ENCODE measurements at regions not wholly inside any gene's neighbourhood (a gene's known extent, or its start where the extent isn't known, plus 50 kb on each side); places are given as distances from the start of the nearest gene placed in this dataset.

GRCh38 chr5:68099327-68099726 is 116.2 kb upstream of the PIK3R1 start (continued):
- no peak for TF ChIP-seq ZBTB33 (IDR thresholded peaks at IDR 0.05; ENCODE audit: borderline replicate concordance, low read depth)
- no peak for TF ChIP-seq USF1 (IDR thresholded peaks at IDR 0.05; ENCODE audit: borderline replicate concordance, low read depth)

GRCh38 chr5:68093455-68094159 is 121.9 kb upstream of the PIK3R1 start:
- H3K4me3 ChIP-seq (ENCODE audit: low read depth in 2 of 2, low read length in 1 of 2): no peak overlapping the region
- DNase-seq: no peak
- no peaks in the 10 kb centered on the region for H3K27me3 ChIP-seq (ENCODE audit: insufficient read depth)
- H3K27ac ChIP-seq (ENCODE audit: low read depth in 2 of 2, low read length in 1 of 2): no peak overlapping the region
- no peaks in the 10 kb centered on the region for H4K20me1 ChIP-seq (ENCODE audit: insufficient read depth)
- H3K4me2 ChIP-seq: no peak overlapping the region
- no peaks in the 10 kb centered on the region for H3K9me3 ChIP-seq
- H3K79me2 ChIP-seq (ENCODE audit: insufficient read depth): no peaks in the 10 kb centered on the region
- H2AFZ ChIP-seq (ENCODE audit: low read depth): no peak overlapping the region
- ChIA-PET POLR2A (no interaction called here), CTCF (interaction anchor here (1.6 kb wide), 1 partner anchor 30 kb away, joined by 4 read pairs; no protein-coding TSS in a partner anchor)
- no peak for TF ChIP-seq CHD2 (IDR thresholded peaks at IDR 0.05; ENCODE audit: low read length, partially characterized antibody)
- TF ChIP-seq SMC3 (IDR thresholded peaks at IDR 0.05; ENCODE audit: low read depth, low read length): no peak
- no peak for TF ChIP-seq REST (IDR thresholded peaks at IDR 0.05; ENCODE audit: low read depth, low read length)
- TF ChIP-seq NRF1 (IDR thresholded peaks at IDR 0.05; ENCODE audit: low read depth, low read length): no peak
- TF ChIP-seq RCOR1 (IDR thresholded peaks at IDR 0.05; ENCODE audit: low read length): no peak
- no peak for TF ChIP-seq MXI1 (IDR thresholded peaks at IDR 0.05; ENCODE audit: low read depth, low read length)
- no peak for TF ChIP-seq FOXM1 (IDR thresholded peaks at IDR 0.05; ENCODE audit: low read depth)
- no peak for TF ChIP-seq RXRA (IDR thresholded peaks at IDR 0.05; ENCODE audit: borderline replicate concordance, low read depth)
- no peak for TF ChIP-seq EZH2phosphoT487 (IDR thresholded peaks at IDR 0.05; ENCODE audit: borderline replicate concordance, low read depth)
- no peak for TF ChIP-seq PBX3 (IDR thresholded peaks at IDR 0.05)
- TF ChIP-seq MAX (IDR thresholded peaks at IDR 0.05; ENCODE audit: low read depth): no peak
- no peak for TF ChIP-seq RAD21 (IDR thresholded peaks at IDR 0.05; ENCODE audit: low read length)
- no peak for TF ChIP-seq GATA2 (CRISPR knock-in tag; IDR thresholded peaks at IDR 0.05)
- no peak for TF ChIP-seq IRF3 (IDR thresholded peaks at IDR 0.05; ENCODE audit: low read depth, low read length)
- no peak for TF ChIP-seq TEAD4 (IDR thresholded peaks at IDR 0.05; ENCODE audit: borderline replicate concordance, insufficient read depth)
- no peaks in the 10 kb centered on the region for H3K9me2 ChIP-seq
- 66% methylated on average over 3 of the region's 3 CpGs for WGBS (ENCODE audit: low lambda C conversion rate)
- no peaks in the 10 kb centered on the region for H3K36me3 ChIP-seq (replicated peaks in 1 of 2; ENCODE audit: control insufficient read depth in 1 of 2, insufficient read depth in 2 of 2, low read length in 1 of 2)
- H3K4me1 ChIP-seq (ENCODE audit: control insufficient read depth in 1 of 2, insufficient read depth in 2 of 2, low read depth in 1 of 2, low read length in 1 of 2): no peaks in the 10 kb centered on the region
- H3F3A ChIP-seq (replicated peaks; ENCODE audit: insufficient read depth): no peaks in the 10 kb centered on the region
- H3K9ac ChIP-seq: no peak overlapping the region
